ENCODE measurements at regions not wholly inside any gene's neighbourhood (a gene's known extent, or its start where the extent isn't known, plus 50 kb on each side); places are given as distances from the start of the nearest gene placed in this dataset.

DNA sequence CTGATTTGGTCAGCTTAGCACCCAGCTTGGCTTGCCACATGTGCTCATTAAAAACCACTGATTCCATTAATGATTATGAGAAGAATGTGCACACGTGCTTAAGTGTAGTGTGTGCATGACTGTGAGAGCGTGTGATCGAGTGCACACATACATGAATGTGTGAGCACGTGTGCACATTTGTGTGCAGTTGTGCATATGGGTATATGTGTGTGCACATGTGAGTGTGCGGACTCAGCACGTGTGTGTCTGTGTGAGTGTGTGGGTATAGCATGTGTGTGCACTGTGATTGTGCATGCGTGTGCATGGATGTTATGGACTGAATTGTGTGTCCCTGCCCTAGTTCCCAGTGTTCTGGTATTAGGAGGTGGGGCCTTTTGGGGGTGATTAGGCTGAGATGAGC, 202.1 kb upstream of the ZNF536 start:
- H3K36me3 ChIP-seq (ENCODE audit: control insufficient read depth, insufficient read depth, low read length): no peaks in the 10 kb centered on the region
- H3K4me1 ChIP-seq: no peaks in the 10 kb centered on the region
- intact Hi-C loops (cut with micrococcal nuclease; ENCODE audit: unreplicated experiment): no loop called here
- no peak overlapping the region for H3K4me3 Mint-ChIP-seq (ENCODE audit: unreplicated experiment)
- H3K27ac Mint-ChIP-seq (ENCODE audit: unreplicated experiment): no peak overlapping the region
- ChIA-PET POLR2A (no interaction called here), CTCF (no interaction called here)
- H3K4me3 ChIP-seq (ENCODE audit: low read depth, low read length): no peak overlapping the region
- TF ChIP-seq, protein P1, sequence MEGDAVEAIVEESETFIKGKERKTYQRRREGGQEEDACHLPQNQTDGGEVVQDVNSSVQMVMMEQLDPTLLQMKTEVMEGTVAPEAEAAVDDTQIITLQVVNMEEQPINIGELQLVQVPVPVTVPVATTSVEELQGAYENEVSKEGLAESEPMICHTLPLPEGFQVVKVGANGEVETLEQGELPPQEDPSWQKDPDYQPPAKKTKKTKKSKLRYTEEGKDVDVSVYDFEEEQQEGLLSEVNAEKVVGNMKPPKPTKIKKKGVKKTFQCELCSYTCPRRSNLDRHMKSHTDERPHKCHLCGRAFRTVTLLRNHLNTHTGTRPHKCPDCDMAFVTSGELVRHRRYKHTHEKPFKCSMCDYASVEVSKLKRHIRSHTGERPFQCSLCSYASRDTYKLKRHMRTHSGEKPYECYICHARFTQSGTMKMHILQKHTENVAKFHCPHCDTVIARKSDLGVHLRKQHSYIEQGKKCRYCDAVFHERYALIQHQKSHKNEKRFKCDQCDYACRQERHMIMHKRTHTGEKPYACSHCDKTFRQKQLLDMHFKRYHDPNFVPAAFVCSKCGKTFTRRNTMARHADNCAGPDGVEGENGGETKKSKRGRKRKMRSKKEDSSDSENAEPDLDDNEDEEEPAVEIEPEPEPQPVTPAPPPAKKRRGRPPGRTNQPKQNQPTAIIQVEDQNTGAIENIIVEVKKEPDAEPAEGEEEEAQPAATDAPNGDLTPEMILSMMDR (IDR thresholded peaks at IDR 0.05; ENCODE audit: insufficient read depth in 1 of 2, low read depth in 1 of 2, low read length in 1 of 2, severe bottlenecking in 1 of 2, unreplicated experiment in 1 of 2): no peak
- no TSS peak for BruUV-seq (replicated peaks)
- no peaks in the 10 kb centered on the region; the same call in 1 of the 2 replicates for H3K9me3 ChIP-seq
- H3K4me1 Mint-ChIP-seq (ENCODE audit: low read depth, unreplicated experiment): no peaks in the 10 kb centered on the region
- H3K36me3 Mint-ChIP-seq (ENCODE audit: insufficient read depth, unreplicated experiment): no peaks in the 10 kb centered on the region
- no peaks in the 10 kb centered on the region for H3K9me3 Mint-ChIP-seq (ENCODE audit: unreplicated experiment)
- no peak for DNase-seq
- no peaks in the 10 kb centered on the region for H3K27me3 ChIP-seq (replicated peaks; ENCODE audit: control insufficient read depth, insufficient read depth, low read length)
- no peaks in the 10 kb centered on the region for H3K27me3 Mint-ChIP-seq (ENCODE audit: insufficient read depth, unreplicated experiment)

DNA sequence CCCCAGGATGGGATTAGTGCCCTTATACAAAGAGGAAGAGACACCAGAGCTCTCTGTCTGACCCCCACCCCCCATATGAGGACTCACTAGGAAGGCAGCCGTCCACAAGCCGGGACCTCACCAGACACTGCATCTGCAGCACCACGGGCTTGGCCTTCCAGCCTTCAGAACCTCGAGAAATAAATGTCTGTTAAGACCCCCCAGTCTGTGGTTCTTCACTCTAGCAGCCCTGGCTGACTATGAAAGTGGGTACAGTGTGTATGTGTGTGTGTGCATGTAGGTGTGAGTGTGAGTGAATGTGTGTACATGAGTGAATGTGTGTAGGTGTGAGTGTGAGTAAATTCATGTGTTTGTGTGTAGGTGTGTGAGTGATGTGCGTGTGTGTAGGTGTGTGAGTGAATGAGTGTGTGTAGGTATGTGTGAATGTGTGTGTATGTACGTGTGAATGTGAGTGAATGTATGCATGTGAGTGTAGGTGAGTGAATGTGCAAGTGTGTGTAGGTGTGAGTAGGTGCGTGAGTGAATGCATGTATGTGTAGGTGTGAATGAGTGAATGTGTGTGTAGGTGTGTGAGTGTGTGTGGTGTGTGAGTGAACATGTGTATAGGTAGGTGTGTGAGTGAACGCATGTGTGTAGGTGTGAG, 201.6 kb upstream of the ZNF536 start:
- no peaks in the 10 kb centered on the region for H3K36me3 ChIP-seq (ENCODE audit: control insufficient read depth, insufficient read depth, low read length)
- CTCF ChIA-PET: no interaction called here
- H3K27me3 ChIP-seq (replicated peaks; ENCODE audit: control insufficient read depth, insufficient read depth, low read length): no peaks in the 10 kb centered on the region
- H3K9me3 ChIP-seq: no peaks in the 10 kb centered on the region; the same call in 1 of the 2 replicates
- H3K27me3 Mint-ChIP-seq (ENCODE audit: insufficient read depth, unreplicated experiment): no peaks in the 10 kb centered on the region
- BruUV-seq (replicated peaks): no TSS peak
- no peak overlapping the region for H3K27ac Mint-ChIP-seq (ENCODE audit: unreplicated experiment)
- TF ChIP-seq, protein P1 (IDR thresholded peaks at IDR 0.05; ENCODE audit: insufficient read depth in 1 of 2, low read depth in 1 of 2, low read length in 1 of 2, severe bottlenecking in 1 of 2, unreplicated experiment in 1 of 2): no peak
- H3K9me3 Mint-ChIP-seq (ENCODE audit: unreplicated experiment): no peaks in the 10 kb centered on the region
- H3K36me3 Mint-ChIP-seq (ENCODE audit: insufficient read depth, unreplicated experiment): no peaks in the 10 kb centered on the region
- no peaks in the 10 kb centered on the region for H3K4me1 ChIP-seq
- no peaks in the 10 kb centered on the region for H3K4me1 Mint-ChIP-seq (ENCODE audit: low read depth, unreplicated experiment)
- intact Hi-C loops (cut with micrococcal nuclease; ENCODE audit: unreplicated experiment): no loop called here
- no peak for DNase-seq
- POLR2A ChIA-PET: no interaction called here
- H3K4me3 Mint-ChIP-seq (ENCODE audit: unreplicated experiment): no peak overlapping the region
- no peak overlapping the region for H3K4me3 ChIP-seq (ENCODE audit: low read depth, low read length)

DNA sequence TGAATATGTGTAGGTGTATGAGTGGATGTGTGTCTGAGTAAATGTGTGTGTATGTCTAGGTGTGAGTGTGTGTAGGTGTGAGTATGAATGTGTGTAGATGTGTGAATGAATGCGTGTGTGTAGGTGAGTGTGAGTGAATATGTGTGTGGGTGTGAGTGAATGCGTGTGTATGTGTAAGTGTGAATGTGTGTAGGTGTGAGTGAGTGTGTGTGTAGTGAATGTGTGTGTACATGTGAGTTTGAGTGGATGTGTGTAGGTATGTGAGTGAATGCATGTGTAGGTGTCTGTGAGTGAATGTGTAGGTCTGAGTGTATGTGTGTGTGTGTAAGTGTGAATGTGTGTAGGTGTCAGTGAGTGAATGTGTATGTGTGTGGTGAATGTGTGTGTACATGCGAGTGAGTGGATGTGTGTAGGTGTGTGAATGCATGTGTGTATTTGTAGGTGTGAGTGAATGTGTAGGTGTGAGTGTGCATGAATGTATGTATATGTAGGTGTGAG, 201.0 kb upstream of the ZNF536 start:
- CTCF ChIA-PET: no interaction called here
- Histone ChIP-seq H3K4me1 (no peaks in the 10 kb centered on the region), H3K27me3 (replicated peaks; ENCODE audit: control insufficient read depth, insufficient read depth, low read length) (no peaks in the 10 kb centered on the region), H3K4me3 (ENCODE audit: low read depth, low read length) (no peak overlapping the region), H3K36me3 (ENCODE audit: control insufficient read depth, insufficient read depth, low read length) (no peaks in the 10 kb centered on the region), H3K9me3 (no peaks in the 10 kb centered on the region; the same call in 1 of the 2 replicates)
- TF ChIP-seq, protein P1 (IDR thresholded peaks at IDR 0.05; ENCODE audit: insufficient read depth in 1 of 2, low read depth in 1 of 2, low read length in 1 of 2, severe bottlenecking in 1 of 2, unreplicated experiment in 1 of 2): no peak
- POLR2A ChIA-PET: no interaction called here
- Mint-ChIP-seq H3K4me3 (ENCODE audit: unreplicated experiment) (no peak overlapping the region), H3K27me3 (ENCODE audit: insufficient read depth, unreplicated experiment) (no peaks in the 10 kb centered on the region), H3K9me3 (ENCODE audit: unreplicated experiment) (no peaks in the 10 kb centered on the region), H3K36me3 (ENCODE audit: insufficient read depth, unreplicated experiment) (no peaks in the 10 kb centered on the region), H3K4me1 (ENCODE audit: low read depth, unreplicated experiment) (no peaks in the 10 kb centered on the region), H3K27ac (ENCODE audit: unreplicated experiment) (no peak overlapping the region)
- DNase-seq: no peak
- BruUV-seq (replicated peaks): no TSS peak
- intact Hi-C loops (cut with micrococcal nuclease; ENCODE audit: unreplicated experiment): no loop called here
